Spinal cord (tissue), 1 donor: ENCODE measurements at regions not wholly inside any gene's neighbourhood (a gene's known extent, or its start where the extent isn't known, plus 50 kb on each side); places are given as distances from the start of the nearest gene placed in this dataset. TPM values are rescaled to one million over a fixed set of nuclear protein-coding genes. Genes with fewer than 3 reads are reported as not detected.

Experiments used
- small RNA-seq: library from RNA; depleted of rRNA; stranded (forward); fragments of <200 nt; gene quantifications from one replicate; pipeline ENCODE3, GENCODE V24; 2014; ENCODE audit warnings: low replicate concordance

Small RNA genes in the stretch of these regions (small RNA-seq; reads per million reads assigned to genes)
- not detected for gene RF00019
